Ascending aorta (tissue), 2 donors: ENCODE measurements at regions not wholly inside any gene's neighbourhood (a gene's known extent, or its start where the extent isn't known, plus 50 kb on each side); places are given as distances from the start of the nearest gene placed in this dataset.

ENCODE experiments used
- DNase-seq, 2 donors: peaks; one replicate each; pipeline ENCODE4 v3.0.0-alpha.2; 2019; ENCODE audit warnings: low spot score in 2 of 2
- H3K27ac ChIP-seq, 2 donors: fragments of 200-600 bp; sonication (generic); one replicate each; pipeline ENCODE4 v1.5.1; 2016 to 2017; ENCODE audit warnings: mild to moderate bottlenecking in 1 of 2
- H3K27me3 ChIP-seq: fragments of 200-600 bp; sonication (generic); one replicate; pipeline ENCODE4 v1.5.1; 2017
- H3K36me3 ChIP-seq, 2 donors: fragments of 200-600 bp; sonication (generic); one replicate each; pipeline ENCODE4 v1.5.1; 2016
- H3K4me1 ChIP-seq, 2 donors: fragments of 200-600 bp; sonication (generic); one replicate each; pipeline ENCODE4 v1.5.1; 2016 to 2017; ENCODE audit warnings: mild to moderate bottlenecking in 1 of 2
- H3K4me3 ChIP-seq, 2 donors: fragments of 200-600 bp; sonication (generic); one replicate each; pipeline ENCODE4 v1.5.1; 2016 to 2017; ENCODE audit warnings: mild to moderate bottlenecking in 1 of 2
- H3K9me3 ChIP-seq, 2 donors: fragments of 200-600 bp; sonication (generic); one replicate each; pipeline ENCODE4 v1.5.1; 2016
- CTCF ChIP-seq, 3 experiments: fragments of 200-600 bp in 2 of 3; fragments of 450-650 bp in 1 of 3; sonication (generic) in 2 of 3; IDR thresholded peaks; one replicate each; pipeline ENCODE4 v1.5.1; 2016 to 2019; ENCODE audit warnings: antibody characterized with exemption in 3 of 3, mild to moderate bottlenecking in 1 of 3, moderate library complexity in 1 of 3
- intact Hi-C: fragments of 100-400 bp; cut with DNase I; formaldehyde crosslinking; loops from one replicate; pipeline ENCODE4 v1.15.1; 2023

GRCh38 chr7:41153268-41153667 lies 549.6 kb downstream of the INHBA start:
- H3K4me1 ChIP-seq, result no peaks in the 10 kb centered on the region
- H3K27me3 ChIP-seq, result no peaks in the 10 kb centered on the region
- no peak overlapping the region for H3K4me3 ChIP-seq
- H3K9me3 ChIP-seq, result no peaks in the 10 kb centered on the region
- intact Hi-C loops, result no loop called here
- no peaks in the 10 kb centered on the region for H3K36me3 ChIP-seq
- no peak for TF ChIP-seq CTCF (IDR thresholded peaks at IDR 0.05)
- no peak overlapping the region for H3K27ac ChIP-seq
- DNase-seq, result no peak

- Histone ChIP-seq H3K4me3 (no peak overlapping the region), H3K4me1 (no peaks in the 10 kb centered on the region), H3K27me3 (no peaks in the 10 kb centered on the region), H3K27ac (no peak overlapping the region), H3K36me3 (no peaks in the 10 kb centered on the region), H3K9me3 (no peaks in the 10 kb centered on the region)
- intact Hi-C loops, result no loop called here
- DNase-seq, result no peak
- no peak for TF ChIP-seq CTCF (IDR thresholded peaks at IDR 0.05)
Measured at GRCh38 chr7:41152179-41152678, 550.7 kb downstream of the INHBA start.

GRCh38 chr7:41149576-41149975 lies 553.3 kb downstream of the INHBA start:
- TF ChIP-seq CTCF (IDR thresholded peaks at IDR 0.05), result no peak
- no peak for DNase-seq
- no peaks in the 10 kb centered on the region for H3K9me3 ChIP-seq
- H3K27me3 ChIP-seq, result no peaks in the 10 kb centered on the region
- H3K27ac ChIP-seq, result no peak overlapping the region
- no peak overlapping the region for H3K4me3 ChIP-seq
- no peaks in the 10 kb centered on the region for H3K36me3 ChIP-seq
- intact Hi-C loops, result no loop called here
- no peaks in the 10 kb centered on the region for H3K4me1 ChIP-seq

- DNase-seq, result no peak
- intact Hi-C loops, result no loop called here
- Histone ChIP-seq H3K27me3 (no peaks in the 10 kb centered on the region), H3K36me3 (no peaks in the 10 kb centered on the region), H3K9me3 (no peaks in the 10 kb centered on the region), H3K4me1 (no peaks in the 10 kb centered on the region), H3K27ac (no peak overlapping the region), H3K4me3 (no peak overlapping the region)
- TF ChIP-seq CTCF (IDR thresholded peaks at IDR 0.05), result no peak
Measured at GRCh38 chr7:41148521-41148951, 554.4 kb downstream of the INHBA start.

GRCh38 chr7:41147606-41148485 lies 555.0 kb downstream of the INHBA start:
- no peaks in the 10 kb centered on the region for H3K4me1 ChIP-seq
- H3K36me3 ChIP-seq, result no peaks in the 10 kb centered on the region
- no peak overlapping the region for H3K27ac ChIP-seq
- DNase-seq, result no peak
- intact Hi-C loops, result no loop called here
- H3K4me3 ChIP-seq, result no peak overlapping the region
- no peaks in the 10 kb centered on the region for H3K27me3 ChIP-seq
- no peaks in the 10 kb centered on the region for H3K9me3 ChIP-seq
- no peak for TF ChIP-seq CTCF (IDR thresholded peaks at IDR 0.05)
